Mucosa of descending colon (tissue), 3 donors: ENCODE measurements at regions not wholly inside any gene's neighbourhood (a gene's known extent, or its start where the extent isn't known, plus 50 kb on each side); places are given as distances from the start of the nearest gene placed in this dataset.

Experiments used
- ATAC-seq: fragments of 200-7000 bp; cut with Tn5 transposase; one replicate; pipeline ENCODE4 v1.9.1; 2020; ENCODE audit warnings: mild to moderate bottlenecking, moderate library complexity
- DNase-seq, 3 donors: peaks; one replicate each; pipeline ENCODE4 v3.0.0-alpha.2; 2020
- H3K36me3 ChIP-seq: fragments of 200-600 bp; one replicate; pipeline ENCODE4 v1.8.0; 2021; ENCODE audit warnings: low read depth, mild to moderate bottlenecking
- H3K4me1 ChIP-seq: fragments of 200-600 bp; one replicate; pipeline ENCODE4 v1.8.0; 2021; ENCODE audit warnings: low read depth, mild to moderate bottlenecking
- H3K4me3 ChIP-seq: fragments of 200-600 bp; one replicate; pipeline ENCODE4 v1.8.0; 2021; ENCODE audit warnings: mild to moderate bottlenecking
- H3K9me3 ChIP-seq: fragments of 200-600 bp; one replicate; pipeline ENCODE4 v1.8.0; 2021; ENCODE audit warnings: mild to moderate bottlenecking
- intact Hi-C, 2 donors: fragments of 100-400 bp; cut with DNase I in 1 of 2; cut with micrococcal nuclease in 1 of 2; formaldehyde crosslinking; loops; one replicate each; pipeline versions ENCODE4 v1.11.0 to v1.11.1; 2022; cut with DNase I, micrococcal nuclease
- TF ChIP-seq, protein P1 (sequence below): fragments of 200-600 bp; IDR thresholded peaks from one replicate; pipeline ENCODE4 v1.8.0; 2022; ENCODE audit warnings: antibody characterized with exemption, mild to moderate bottlenecking
- donor health status: DM: no; HTN: no; CAD: no; lungs with moderate emphysema.
- donor health status: DM: no; HTN: no; CAD: no.
- donor health status: DM: no; HTN: yes; CAD: no.

DNA sequence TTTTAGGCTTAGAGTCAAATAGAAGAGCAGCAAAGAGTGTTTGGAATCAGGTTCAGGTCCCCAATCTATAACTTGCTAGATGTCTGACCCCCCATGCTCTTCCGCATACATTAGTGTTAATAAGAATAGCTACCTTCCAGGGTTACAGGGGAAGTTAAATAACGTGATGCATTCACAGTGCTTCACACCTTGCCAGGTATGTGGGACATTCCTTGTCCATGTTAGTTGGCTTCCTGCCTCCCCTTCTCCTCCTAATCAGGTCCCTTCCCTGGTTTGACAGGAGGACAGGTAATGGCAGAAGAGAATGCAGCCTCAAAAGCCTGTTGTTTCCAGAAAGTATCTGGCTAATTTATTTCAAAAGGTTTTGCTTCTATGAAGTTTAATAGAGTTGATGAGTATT lies 248.7 kb downstream of the MID1IP1 start:
- H3K36me3 ChIP-seq: no peaks in the 10 kb centered on the region
- H3K9me3 ChIP-seq: no peaks in the 10 kb centered on the region
- DNase-seq: no peak
- ATAC-seq: no peak
- no peak overlapping the region for H3K4me3 ChIP-seq
- intact Hi-C loops: no loop called here
- no peaks in the 10 kb centered on the region for H3K4me1 ChIP-seq
- TF ChIP-seq, protein P1, sequence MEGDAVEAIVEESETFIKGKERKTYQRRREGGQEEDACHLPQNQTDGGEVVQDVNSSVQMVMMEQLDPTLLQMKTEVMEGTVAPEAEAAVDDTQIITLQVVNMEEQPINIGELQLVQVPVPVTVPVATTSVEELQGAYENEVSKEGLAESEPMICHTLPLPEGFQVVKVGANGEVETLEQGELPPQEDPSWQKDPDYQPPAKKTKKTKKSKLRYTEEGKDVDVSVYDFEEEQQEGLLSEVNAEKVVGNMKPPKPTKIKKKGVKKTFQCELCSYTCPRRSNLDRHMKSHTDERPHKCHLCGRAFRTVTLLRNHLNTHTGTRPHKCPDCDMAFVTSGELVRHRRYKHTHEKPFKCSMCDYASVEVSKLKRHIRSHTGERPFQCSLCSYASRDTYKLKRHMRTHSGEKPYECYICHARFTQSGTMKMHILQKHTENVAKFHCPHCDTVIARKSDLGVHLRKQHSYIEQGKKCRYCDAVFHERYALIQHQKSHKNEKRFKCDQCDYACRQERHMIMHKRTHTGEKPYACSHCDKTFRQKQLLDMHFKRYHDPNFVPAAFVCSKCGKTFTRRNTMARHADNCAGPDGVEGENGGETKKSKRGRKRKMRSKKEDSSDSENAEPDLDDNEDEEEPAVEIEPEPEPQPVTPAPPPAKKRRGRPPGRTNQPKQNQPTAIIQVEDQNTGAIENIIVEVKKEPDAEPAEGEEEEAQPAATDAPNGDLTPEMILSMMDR: no peak

DNA sequence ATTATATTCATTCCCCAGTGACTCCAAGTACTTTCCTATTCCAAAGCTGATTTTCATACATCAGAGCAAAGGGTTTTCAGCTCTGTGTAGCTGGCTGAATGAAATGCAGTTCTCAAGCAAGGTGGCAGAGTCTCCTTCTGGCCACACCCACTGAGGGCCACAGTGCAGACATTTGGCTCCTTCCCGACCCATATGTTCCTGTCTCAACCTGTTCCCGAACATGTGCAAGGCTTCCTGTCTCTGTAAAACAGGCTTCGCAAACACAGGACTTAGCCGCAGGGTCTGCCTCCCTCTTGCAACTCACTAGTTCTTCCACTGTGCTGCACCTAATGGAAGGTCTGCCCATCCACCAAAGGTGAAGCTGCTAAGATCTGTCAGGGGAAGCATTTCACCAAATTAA lies 249.2 kb downstream of the MID1IP1 start:
- ATAC-seq: no peak
- no peaks in the 10 kb centered on the region for H3K9me3 ChIP-seq
- H3K36me3 ChIP-seq: no peaks in the 10 kb centered on the region
- intact Hi-C loops: no loop called here
- TF ChIP-seq, protein P1: no peak
- no peak overlapping the region for H3K4me3 ChIP-seq
- no peak for DNase-seq
- no peaks in the 10 kb centered on the region for H3K4me1 ChIP-seq

DNA sequence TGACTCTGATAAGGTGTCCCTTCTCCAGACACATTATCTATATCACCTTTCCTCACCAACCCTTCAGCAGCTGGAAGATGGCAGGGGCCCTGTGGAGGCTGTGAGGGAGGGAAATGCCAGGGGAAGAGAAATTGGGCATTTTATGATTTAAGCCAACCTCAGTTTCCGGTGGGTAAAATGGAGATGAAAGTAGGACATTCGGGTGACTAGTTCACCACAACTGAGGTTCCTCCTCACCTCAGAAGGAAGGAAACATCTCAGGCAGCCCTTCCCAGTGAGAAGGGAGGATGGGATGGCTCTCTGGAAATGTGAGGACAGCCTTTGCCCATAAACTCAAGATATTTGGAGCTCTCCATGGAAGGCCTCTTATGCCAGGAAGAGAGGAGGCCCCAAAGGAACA lies 251.5 kb downstream of the MID1IP1 start:
- Histone ChIP-seq H3K4me3 (no peak overlapping the region), H3K36me3 (no peaks in the 10 kb centered on the region), H3K4me1 (no peaks in the 10 kb centered on the region), H3K9me3 (no peaks in the 10 kb centered on the region)
- TF ChIP-seq, protein P1: no peak
- DNase-seq: no peak
- intact Hi-C loops: no loop called here
- no peak for ATAC-seq

DNA sequence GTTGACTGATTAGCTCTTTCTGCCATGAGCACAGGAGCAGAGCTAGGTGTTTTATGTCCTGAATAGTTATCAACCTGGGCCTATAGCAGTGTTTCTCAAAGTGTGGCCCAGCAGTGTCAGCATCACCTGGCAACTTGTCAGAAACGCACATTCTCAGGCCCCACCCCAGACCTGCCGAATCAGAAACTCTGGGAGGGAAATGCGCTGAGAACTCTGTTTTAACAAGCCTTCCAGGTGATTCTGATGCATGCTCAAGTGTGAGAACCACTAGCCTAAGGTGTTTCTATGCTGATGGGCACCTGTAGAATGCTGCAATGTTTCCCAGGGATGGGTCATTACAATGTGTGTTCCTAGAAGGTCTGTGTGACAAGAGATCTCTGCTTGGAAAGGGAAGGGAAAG lies 257.5 kb downstream of the MID1IP1 start:
- ATAC-seq (no peak), DNase-seq (no peak)
- Histone ChIP-seq H3K36me3 (no peaks in the 10 kb centered on the region), H3K9me3 (no peaks in the 10 kb centered on the region), H3K4me1 (no peaks in the 10 kb centered on the region), H3K4me3 (no peak overlapping the region)
- intact Hi-C loops: no loop called here
- TF ChIP-seq, protein P1: no peak

DNA sequence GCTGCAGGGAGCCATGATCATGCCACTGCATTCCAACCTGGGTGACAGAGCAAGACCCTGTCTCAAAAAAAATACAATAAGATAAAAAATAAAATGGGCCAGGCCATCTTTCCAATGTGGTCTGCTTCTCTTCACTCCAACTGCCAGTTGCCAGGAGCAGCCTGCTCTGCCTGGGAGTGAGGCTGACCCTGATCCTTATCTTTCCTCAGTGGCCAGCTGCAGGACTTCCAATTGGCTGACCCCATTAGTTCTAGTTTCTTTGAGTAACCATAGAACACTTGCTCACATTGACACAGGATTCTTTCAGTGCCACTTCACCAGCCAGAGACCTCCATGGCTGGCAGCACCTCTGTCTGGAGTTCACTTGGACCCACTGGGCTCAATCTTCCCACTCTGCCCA lies 258.6 kb downstream of the MID1IP1 start:
- intact Hi-C loops: loop anchor here in 1 of 2 donors (10.0 kb wide), 1 partner anchor 55 kb away; no protein-coding TSS in a partner anchor

More for the DNA sequence above, 258.6 kb downstream of the MID1IP1 start:
- ATAC-seq (no peak), DNase-seq (no peak)
- TF ChIP-seq, protein P1: no peak
- Histone ChIP-seq H3K36me3 (no peaks in the 10 kb centered on the region), H3K4me1 (no peaks in the 10 kb centered on the region), H3K4me3 (no peak overlapping the region), H3K9me3 (no peaks in the 10 kb centered on the region)
